Breast epithelium (tissue), 3 donors: ENCODE measurements at regions not wholly inside any gene's neighbourhood (a gene's known extent, or its start where the extent isn't known, plus 50 kb on each side); places are given as distances from the start of the nearest gene placed in this dataset.

ENCODE experiments used
- POLR2A ChIP-seq: fragments of 450-650 bp; IDR thresholded peaks from one replicate; pipeline ENCODE4 v1.6.1; 2016; ENCODE audit warnings: antibody characterized with exemption, mild to moderate bottlenecking, moderate library complexity
- POLR2AphosphoS5 ChIP-seq, 3 donors: sonication (generic); formaldehyde crosslinking; IDR thresholded peaks; one replicate each; pipeline ENCODE4 v1.6.1; 2017; ENCODE audit warnings: antibody characterized with exemption in 3 of 3
- TF ChIP-seq, protein P1 (sequence below), 3 donors: fragments of 450-650 bp; IDR thresholded peaks; one replicate each; pipeline ENCODE4 v1.5.1; 2016 to 2017; ENCODE audit warnings: antibody characterized with exemption in 3 of 3, mild to moderate bottlenecking in 3 of 3, moderate library complexity in 3 of 3

DNA sequence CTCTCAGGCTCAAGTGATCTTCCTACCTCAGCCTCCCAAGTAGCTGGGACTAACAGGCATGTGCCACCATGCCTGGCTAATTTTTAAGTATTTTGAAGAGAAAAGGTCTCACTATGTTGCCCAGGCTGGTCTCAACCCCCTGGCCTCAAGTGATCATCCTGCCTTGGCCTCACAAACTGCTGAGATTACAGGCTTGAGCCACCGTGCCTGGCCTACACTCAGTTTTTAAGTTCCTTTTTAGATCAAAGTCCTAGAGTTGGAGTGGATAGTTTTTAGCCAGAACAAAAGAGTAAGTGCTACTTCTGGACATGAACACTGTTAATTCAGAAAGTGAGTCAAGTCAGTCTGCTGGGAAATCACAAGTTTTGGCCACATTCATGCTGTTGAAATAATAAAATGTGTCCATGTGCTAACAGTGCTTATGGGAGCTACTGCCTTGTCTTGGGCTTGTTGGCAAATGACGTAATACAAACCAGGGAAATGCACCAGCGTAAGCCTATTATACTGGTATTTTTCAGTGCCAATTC lies 84.2 kb downstream of the NDUFS5 start:
- TF ChIP-seq, protein P1, sequence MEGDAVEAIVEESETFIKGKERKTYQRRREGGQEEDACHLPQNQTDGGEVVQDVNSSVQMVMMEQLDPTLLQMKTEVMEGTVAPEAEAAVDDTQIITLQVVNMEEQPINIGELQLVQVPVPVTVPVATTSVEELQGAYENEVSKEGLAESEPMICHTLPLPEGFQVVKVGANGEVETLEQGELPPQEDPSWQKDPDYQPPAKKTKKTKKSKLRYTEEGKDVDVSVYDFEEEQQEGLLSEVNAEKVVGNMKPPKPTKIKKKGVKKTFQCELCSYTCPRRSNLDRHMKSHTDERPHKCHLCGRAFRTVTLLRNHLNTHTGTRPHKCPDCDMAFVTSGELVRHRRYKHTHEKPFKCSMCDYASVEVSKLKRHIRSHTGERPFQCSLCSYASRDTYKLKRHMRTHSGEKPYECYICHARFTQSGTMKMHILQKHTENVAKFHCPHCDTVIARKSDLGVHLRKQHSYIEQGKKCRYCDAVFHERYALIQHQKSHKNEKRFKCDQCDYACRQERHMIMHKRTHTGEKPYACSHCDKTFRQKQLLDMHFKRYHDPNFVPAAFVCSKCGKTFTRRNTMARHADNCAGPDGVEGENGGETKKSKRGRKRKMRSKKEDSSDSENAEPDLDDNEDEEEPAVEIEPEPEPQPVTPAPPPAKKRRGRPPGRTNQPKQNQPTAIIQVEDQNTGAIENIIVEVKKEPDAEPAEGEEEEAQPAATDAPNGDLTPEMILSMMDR (IDR thresholded peaks at IDR 0.05): peak in 1 of 3 donors; percentile 7
- TF ChIP-seq POLR2A: no peak
- TF ChIP-seq POLR2AphosphoS5 (IDR thresholded peaks at IDR 0.05): no peak
